ENCODE measurements at regions not wholly inside any gene's neighbourhood (a gene's known extent, or its start where the extent isn't known, plus 50 kb on each side); places are given as distances from the start of the nearest gene placed in this dataset.
"Not testable (repeated sequence)": the region's sequence is repeated elsewhere in the genome, so short reads cannot be mapped to it uniquely, and the experiment has no call there.

GRCh38 chr15:88965097-88965496 is 51.9 kb upstream of the MFGE8 start:
- H3K4me3 ChIP-seq; DNase-seq (ENCODE audit: low spot score); H3K4me1 ChIP-seq; H3K36me3 ChIP-seq; H3K27me3 ChIP-seq; H3K27ac ChIP-seq: not testable (repeated sequence)
- peaks cover 0 to 35% of the 10 kb centered on the region in 2 donors for H3K9me3 ChIP-seq

- peaks cover 0 to 23% of the 10 kb centered on the region in 2 donors for H3K9me3 ChIP-seq
- no peak for TF ChIP-seq CTCF (IDR thresholded peaks at IDR 0.05)
Measured at GRCh38 chr15:88970232-88970631, 57.1 kb upstream of the MFGE8 start.

DNA sequence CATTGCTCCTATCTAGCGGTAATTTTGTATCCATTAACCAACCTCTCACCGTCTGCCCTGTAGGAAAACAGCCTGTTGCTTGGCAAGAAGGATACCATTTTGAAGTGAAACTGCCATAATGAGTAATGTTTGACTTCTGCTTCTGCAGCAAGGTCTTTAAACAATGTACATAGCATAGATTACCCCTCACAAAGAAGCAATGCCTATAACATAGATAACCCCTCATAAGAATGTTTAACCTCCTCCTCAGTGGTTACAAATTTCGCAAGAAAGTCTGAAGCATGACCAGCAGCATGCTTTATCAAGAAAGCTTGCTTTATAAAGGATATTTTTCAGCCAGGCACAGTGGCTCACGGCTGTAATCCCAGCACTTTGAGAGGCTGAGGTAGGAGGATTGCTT is 61.2 kb upstream of the MFGE8 start:
- no peak for DNase-seq (ENCODE audit: low spot score)
- Histone ChIP-seq H3K27ac (no peak overlapping the region), H3K27me3 (no peaks in the 10 kb centered on the region), H3K36me3 (no peaks in the 10 kb centered on the region), H3K4me1 (no peaks in the 10 kb centered on the region), H3K9me3 (peaks cover 0 to 12% of the 10 kb centered on the region in 2 donors), H3K4me3 (no peak overlapping the region)
- TF ChIP-seq CTCF (IDR thresholded peaks at IDR 0.05) = no peak

More at GRCh38 chr15:88970232-88970631, 57.1 kb upstream of the MFGE8 start:
- no peak for DNase-seq (ENCODE audit: low spot score)
- Histone ChIP-seq H3K36me3 (no peaks in the 10 kb centered on the region), H3K4me1 (no peaks in the 10 kb centered on the region), H3K27ac (no peak overlapping the region), H3K27me3 (no peaks in the 10 kb centered on the region), H3K4me3 (no peak overlapping the region)

GRCh38 chr15:88975891-88976290 is 62.7 kb upstream of the MFGE8 start:
- H3K27ac ChIP-seq = no peak overlapping the region
- H3K9me3 ChIP-seq = peaks cover 0 to 8% of the 10 kb centered on the region in 2 donors
- H3K27me3 ChIP-seq = no peaks in the 10 kb centered on the region
- TF ChIP-seq CTCF (IDR thresholded peaks at IDR 0.05) = no peak
- H3K4me3 ChIP-seq = no peak overlapping the region
- DNase-seq (ENCODE audit: low spot score) = no peak
- H3K36me3 ChIP-seq = no peaks in the 10 kb centered on the region
- H3K4me1 ChIP-seq = no peaks in the 10 kb centered on the region

DNA sequence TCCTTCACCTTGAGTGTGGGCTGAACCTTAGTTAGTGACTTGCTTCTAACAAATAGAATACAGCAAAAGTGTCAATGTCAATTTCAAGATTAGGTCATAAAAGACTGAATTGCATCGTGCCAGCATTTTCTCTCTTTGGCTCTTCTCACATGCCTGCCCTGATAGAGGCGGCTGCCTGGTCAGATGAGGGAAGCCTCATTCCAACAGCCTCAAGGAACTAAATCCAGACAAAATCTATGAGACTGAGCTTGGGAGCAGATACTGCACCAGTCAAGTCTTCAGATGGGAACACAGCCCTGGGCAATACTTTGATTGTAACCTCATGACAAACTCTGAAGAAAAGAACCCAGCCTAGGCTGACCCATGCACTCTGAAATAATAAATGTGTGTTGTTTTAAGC is 63.5 kb upstream of the MFGE8 start:
- TF ChIP-seq CTCF (IDR thresholded peaks at IDR 0.05) = no peak
- Histone ChIP-seq H3K4me3 (no peak overlapping the region), H3K4me1 (peaks cover 0 to under 1% of the 10 kb centered on the region in 2 donors), H3K27me3 (no peaks in the 10 kb centered on the region), H3K27ac (no peak overlapping the region), H3K9me3 (peaks cover 0 to 7% of the 10 kb centered on the region in 2 donors), H3K36me3 (no peaks in the 10 kb centered on the region)
- no peak for DNase-seq (ENCODE audit: low spot score)

- TF ChIP-seq CTCF (IDR thresholded peaks at IDR 0.05) = no peak
- Histone ChIP-seq H3K27ac (no peak overlapping the region), H3K36me3 (no peaks in the 10 kb centered on the region), H3K4me3 (no peak overlapping the region), H3K27me3 (no peaks in the 10 kb centered on the region), H3K9me3 (peaks cover 0 to 7% of the 10 kb centered on the region in 2 donors), H3K4me1 (peaks cover 0 to 16% of the 10 kb centered on the region in 2 donors)
- no peak for DNase-seq (ENCODE audit: low spot score)
Measured at GRCh38 chr15:88979674-88980073, 66.5 kb upstream of the MFGE8 start.

Measured in right atrium auricular region (tissue), 2 donors.